ENCODE measurements at regions not wholly inside any gene's neighbourhood (a gene's known extent, or its start where the extent isn't known, plus 50 kb on each side); places are given as distances from the start of the nearest gene placed in this dataset.
"Not testable (repeated sequence)": the region's sequence is repeated elsewhere in the genome, so short reads cannot be mapped to it uniquely, and the experiment has no call there.

- Histone ChIP-seq H3K4me2 (ENCODE audit: insufficient read depth, low read length) (no peak overlapping the region), H3K4me1 (ENCODE audit: insufficient read depth, low read length) (no peaks in the 10 kb centered on the region), H3K36me3 (ENCODE audit: insufficient read depth, low read length) (no peaks in the 10 kb centered on the region), H3K27ac (ENCODE audit: low read length) (no peak overlapping the region), H3K79me2 (ENCODE audit: insufficient read depth, low read length) (no peaks in the 10 kb centered on the region), H3K4me3 (ENCODE audit: low read depth in 1 of 2, low read length in 2 of 2) (no peak overlapping the region), H3K27me3 (ENCODE audit: insufficient read depth, low read length, poor library complexity) (peaks cover 29% of the 10 kb centered on the region), H3K9ac (ENCODE audit: low read depth, low read length) (no peak overlapping the region), H4K20me1 (ENCODE audit: insufficient read depth, low read length) (no peaks in the 10 kb centered on the region), H3K9me3 (ENCODE audit: insufficient read depth, low read length, severe bottlenecking) (no peaks in the 10 kb centered on the region), H2AFZ (ENCODE audit: low read depth, low read length) (no peak overlapping the region)
- TF ChIP-seq, protein P1, sequence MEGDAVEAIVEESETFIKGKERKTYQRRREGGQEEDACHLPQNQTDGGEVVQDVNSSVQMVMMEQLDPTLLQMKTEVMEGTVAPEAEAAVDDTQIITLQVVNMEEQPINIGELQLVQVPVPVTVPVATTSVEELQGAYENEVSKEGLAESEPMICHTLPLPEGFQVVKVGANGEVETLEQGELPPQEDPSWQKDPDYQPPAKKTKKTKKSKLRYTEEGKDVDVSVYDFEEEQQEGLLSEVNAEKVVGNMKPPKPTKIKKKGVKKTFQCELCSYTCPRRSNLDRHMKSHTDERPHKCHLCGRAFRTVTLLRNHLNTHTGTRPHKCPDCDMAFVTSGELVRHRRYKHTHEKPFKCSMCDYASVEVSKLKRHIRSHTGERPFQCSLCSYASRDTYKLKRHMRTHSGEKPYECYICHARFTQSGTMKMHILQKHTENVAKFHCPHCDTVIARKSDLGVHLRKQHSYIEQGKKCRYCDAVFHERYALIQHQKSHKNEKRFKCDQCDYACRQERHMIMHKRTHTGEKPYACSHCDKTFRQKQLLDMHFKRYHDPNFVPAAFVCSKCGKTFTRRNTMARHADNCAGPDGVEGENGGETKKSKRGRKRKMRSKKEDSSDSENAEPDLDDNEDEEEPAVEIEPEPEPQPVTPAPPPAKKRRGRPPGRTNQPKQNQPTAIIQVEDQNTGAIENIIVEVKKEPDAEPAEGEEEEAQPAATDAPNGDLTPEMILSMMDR (IDR thresholded peaks at IDR 0.05; ENCODE audit: borderline replicate concordance, extremely low read depth, low read length, poor library complexity, severe bottlenecking) = no peak
- no peak for TF ChIP-seq EZH2 (IDR thresholded peaks at IDR 0.05; ENCODE audit: borderline replicate concordance, low read depth, low read length, severe bottlenecking)
- no peak for DNase-seq
- ATAC-seq (ENCODE audit: insufficient read depth, low read depth) = no peak
Observed at GRCh38 chr3:69683082-69683806, 56.0 kb upstream of the MITF start.

DNA sequence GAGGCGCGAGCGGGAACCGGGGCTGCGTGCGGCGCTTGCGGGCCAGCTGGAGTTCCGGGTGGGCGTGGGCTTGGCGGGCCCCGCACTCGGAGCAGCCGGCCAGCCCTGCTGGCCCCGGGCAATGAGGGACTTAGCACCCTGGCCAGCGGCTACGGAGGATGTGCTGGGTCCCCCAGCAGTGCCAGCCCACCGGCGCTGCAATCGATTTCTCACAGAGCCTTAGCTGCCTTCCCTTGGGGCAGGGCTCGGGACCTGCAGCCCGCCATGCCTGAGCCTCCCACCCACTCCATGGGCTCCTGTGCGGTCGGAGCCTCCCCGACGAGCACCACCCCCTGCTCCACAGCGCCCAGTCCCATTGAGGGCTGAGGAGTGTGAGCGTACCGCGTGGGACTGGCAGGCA is 61.8 kb upstream of the MITF start:
- H4K20me1 ChIP-seq (ENCODE audit: insufficient read depth, low read length); ATAC-seq (ENCODE audit: insufficient read depth, low read depth); DNase-seq; H3K4me1 ChIP-seq (ENCODE audit: insufficient read depth, low read length); H3K9me3 ChIP-seq (ENCODE audit: insufficient read depth, low read length, severe bottlenecking); H3K36me3 ChIP-seq (ENCODE audit: insufficient read depth, low read length); H3K9ac ChIP-seq (ENCODE audit: low read depth, low read length); H3K4me2 ChIP-seq (ENCODE audit: insufficient read depth, low read length); H3K79me2 ChIP-seq (ENCODE audit: insufficient read depth, low read length); H2AFZ ChIP-seq (ENCODE audit: low read depth, low read length); H3K4me3 ChIP-seq (ENCODE audit: low read depth in 1 of 2, low read length in 2 of 2); H3K27ac ChIP-seq (ENCODE audit: low read length): not testable (repeated sequence)
- H3K27me3 ChIP-seq (ENCODE audit: insufficient read depth, low read length, poor library complexity) = peaks cover 16% of the 10 kb centered on the region

GRCh38 chr3:69675786-69676530 is 63.3 kb upstream of the MITF start:
- DNase-seq (no peak), ATAC-seq (ENCODE audit: insufficient read depth, low read depth) (no peak)
- TF ChIP-seq EZH2 (IDR thresholded peaks at IDR 0.05; ENCODE audit: borderline replicate concordance, low read depth, low read length, severe bottlenecking) = no peak
- TF ChIP-seq, protein P1 (IDR thresholded peaks at IDR 0.05; ENCODE audit: borderline replicate concordance, extremely low read depth, low read length, poor library complexity, severe bottlenecking) = no peak
- no peaks in the 10 kb centered on the region for H3K4me1 ChIP-seq (ENCODE audit: insufficient read depth, low read length)
- no peaks in the 10 kb centered on the region for H3K79me2 ChIP-seq (ENCODE audit: insufficient read depth, low read length)
- no peaks in the 10 kb centered on the region for H3K9me3 ChIP-seq (ENCODE audit: insufficient read depth, low read length, severe bottlenecking)
- no peaks in the 10 kb centered on the region for H3K36me3 ChIP-seq (ENCODE audit: insufficient read depth, low read length)
- no peak overlapping the region for H2AFZ ChIP-seq (ENCODE audit: low read depth, low read length)
- H3K4me3 ChIP-seq (ENCODE audit: low read depth in 1 of 2, low read length in 2 of 2) = no peak overlapping the region
- H3K9ac ChIP-seq (ENCODE audit: low read depth, low read length) = no peak overlapping the region
- peaks cover 16% of the 10 kb centered on the region for H3K27me3 ChIP-seq (ENCODE audit: insufficient read depth, low read length, poor library complexity)
- H3K4me2 ChIP-seq (ENCODE audit: insufficient read depth, low read length) = no peak overlapping the region
- H3K27ac ChIP-seq (ENCODE audit: low read length) = no peak overlapping the region
- no peaks in the 10 kb centered on the region for H4K20me1 ChIP-seq (ENCODE audit: insufficient read depth, low read length)

DNA sequence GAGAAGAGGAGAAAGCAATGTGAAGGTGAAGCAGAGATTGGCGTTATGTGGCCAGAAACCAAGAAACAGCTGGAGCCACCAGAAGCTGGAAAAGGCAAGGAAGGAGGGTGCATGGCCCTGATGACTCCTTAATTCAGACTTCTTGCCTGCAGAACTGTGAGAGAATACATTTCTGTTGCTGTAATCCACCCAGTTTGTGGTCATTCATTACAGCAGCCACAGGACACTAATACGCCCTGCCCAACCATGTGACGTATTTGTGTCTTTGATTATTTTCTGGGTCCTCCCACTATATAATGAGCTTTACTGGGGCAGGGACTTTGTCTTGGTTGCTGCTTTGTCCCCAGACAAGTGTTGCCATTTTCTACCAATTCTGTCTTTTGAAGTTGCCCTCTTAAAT is 64.5 kb upstream of the MITF start:
- no peak for TF ChIP-seq EZH2 (IDR thresholded peaks at IDR 0.05; ENCODE audit: borderline replicate concordance, low read depth, low read length, severe bottlenecking)
- TF ChIP-seq, protein P1 (IDR thresholded peaks at IDR 0.05; ENCODE audit: borderline replicate concordance, extremely low read depth, low read length, poor library complexity, severe bottlenecking) = no peak
- Histone ChIP-seq H3K36me3 (ENCODE audit: insufficient read depth, low read length) (no peaks in the 10 kb centered on the region), H3K4me3 (ENCODE audit: low read depth in 1 of 2, low read length in 2 of 2) (no peak overlapping the region), H3K4me1 (ENCODE audit: insufficient read depth, low read length) (no peaks in the 10 kb centered on the region), H3K79me2 (ENCODE audit: insufficient read depth, low read length) (no peaks in the 10 kb centered on the region), H4K20me1 (ENCODE audit: insufficient read depth, low read length) (no peaks in the 10 kb centered on the region), H3K27ac (ENCODE audit: low read length) (no peak overlapping the region), H3K27me3 (ENCODE audit: insufficient read depth, low read length, poor library complexity) (peaks cover 9% of the 10 kb centered on the region), H3K9me3 (ENCODE audit: insufficient read depth, low read length, severe bottlenecking) (no peaks in the 10 kb centered on the region), H2AFZ (ENCODE audit: low read depth, low read length) (no peak overlapping the region), H3K4me2 (ENCODE audit: insufficient read depth, low read length) (no peak overlapping the region), H3K9ac (ENCODE audit: low read depth, low read length) (no peak overlapping the region)
- DNase-seq = no peak
- no peak for ATAC-seq (ENCODE audit: insufficient read depth, low read depth)

Data from DND-41 (cell line).